ENCODE measurements at regions not wholly inside any gene's neighbourhood (a gene's known extent, or its start where the extent isn't known, plus 50 kb on each side); places are given as distances from the start of the nearest gene placed in this dataset.
"Not testable (repeated sequence)": the region's sequence is repeated elsewhere in the genome, so short reads cannot be mapped to it uniquely, and the experiment has no call there.

GRCh38 chr13:22800526-22801401 is 380.0 kb upstream of the SGCG start:
- peak; percentile 57 for DNase-seq (ENCODE audit: low read depth)
- no peak overlapping the region for H3K4me3 ChIP-seq (ENCODE audit: low read length)
- no peak for TF ChIP-seq CTCF (conservative IDR thresholded peaks at IDR 0.05; ENCODE audit: low read length)

- TF ChIP-seq CTCF (conservative IDR thresholded peaks at IDR 0.05; ENCODE audit: low read length) = peak; percentile 40
- DNase-seq (ENCODE audit: low read depth) = peak; percentile 4
- H3K4me3 ChIP-seq (ENCODE audit: low read length) = no peak overlapping the region
Observed at GRCh38 chr13:22801402-22802003, 379.3 kb upstream of the SGCG start.

- no peak overlapping the region for H3K4me3 ChIP-seq (ENCODE audit: low read length)
- no peak for TF ChIP-seq CTCF (conservative IDR thresholded peaks at IDR 0.05; ENCODE audit: low read length)
- no peak for DNase-seq (ENCODE audit: low read depth)
Observed at GRCh38 chr13:22812793-22813192, 368.0 kb upstream of the SGCG start.

GRCh38 chr13:22813531-22814377 is 367.0 kb upstream of the SGCG start:
- not testable (repeated sequence) for H3K4me3 ChIP-seq (ENCODE audit: low read length); DNase-seq (ENCODE audit: low read depth)

- H3K4me3 ChIP-seq (ENCODE audit: low read length); DNase-seq (ENCODE audit: low read depth): not testable (repeated sequence)
Observed at GRCh38 chr13:22814433-22814832, 366.3 kb upstream of the SGCG start.

- TF ChIP-seq CTCF (conservative IDR thresholded peaks at IDR 0.05; ENCODE audit: low read length) = no peak
- no peak overlapping the region for H3K4me3 ChIP-seq (ENCODE audit: low read length)
- no peak for DNase-seq (ENCODE audit: low read depth)
Observed at GRCh38 chr13:22821589-22821988, 359.2 kb upstream of the SGCG start.

- no peak overlapping the region for H3K4me3 ChIP-seq (ENCODE audit: low read length)
- DNase-seq (ENCODE audit: low read depth) = no peak
- no peak for TF ChIP-seq CTCF (conservative IDR thresholded peaks at IDR 0.05; ENCODE audit: low read length)
Observed at GRCh38 chr13:22825186-22825585, 355.6 kb upstream of the SGCG start.

Measured in AG10803 (cell line).